IMR-90 (cell line): ENCODE measurements at regions not wholly inside any gene's neighbourhood (a gene's known extent, or its start where the extent isn't known, plus 50 kb on each side); places are given as distances from the start of the nearest gene placed in this dataset.

ENCODE experiments used
- ATAC-seq: fragments of 200-7000 bp; cut with Tn5 transposase; 2 replicates; pipeline ENCODE4 v1.9.1; 2020; ENCODE audit warnings: low read depth, mild to moderate bottlenecking, moderate library complexity
- BruUV-seq: library from RNA; stranded (reverse); fragments of 400-500 nt; replicated peaks from 2 replicates; lab custom pipeline; 2021; lab: Mats Ljungman, UMichigan
- CTCF ChIA-PET: fragments of 300-600 bp; formaldehyde crosslinking; extraction: SDS; loops from one replicate; lab custom pipeline; 2021; ENCODE audit warnings: antibody characterized with exemption; lab: Yijun Ruan, JAX
- POLR2A ChIA-PET: fragments of 300-600 bp; sonication (Branson Sonifier 250); formaldehyde crosslinking; loops from one replicate; lab custom pipeline; 2022; ENCODE audit warnings: antibody characterized with exemption; ENCODE audit not compliant: unreplicated experiment; lab: Charles Lee
- DNase-seq: peaks from one replicate; pipeline ENCODE4 v3.0.0; 2013
- H2AFZ ChIP-seq: replicated peaks from 2 replicates; pipeline ENCODE3; 2013; ENCODE audit warnings: low read length, mild to moderate bottlenecking; ENCODE audit not compliant: poor library complexity
- H2AK5ac ChIP-seq: 2 replicates; pipeline ENCODE4 v1.6.1; 2013; ENCODE audit warnings: low read depth, low read length, inconsistent platforms
- H2AK9ac ChIP-seq: replicated peaks from 2 replicates; pipeline ENCODE3; 2013; ENCODE audit warnings: mild to moderate bottlenecking, low read depth, low read length, moderate library complexity; ENCODE audit not compliant: poor library complexity
- H2BK120ac ChIP-seq: 2 replicates; pipeline ENCODE4 v1.6.1; 2013; ENCODE audit warnings: low read depth, low read length, inconsistent platforms
- H2BK15ac ChIP-seq: 3 replicates; pipeline ENCODE4 v1.6.1; 2013; ENCODE audit warnings: low read depth, low read length, inconsistent platforms
- H2BK20ac ChIP-seq: 2 replicates; pipeline ENCODE4 v1.6.1; 2013; ENCODE audit warnings: low read depth, mild to moderate bottlenecking, inconsistent platforms, low read length, moderate library complexity
- H2BK5ac ChIP-seq: 2 replicates; pipeline ENCODE4 v1.6.1; 2013; ENCODE audit warnings: mild to moderate bottlenecking, low read depth, low read length, inconsistent platforms; ENCODE audit not compliant: poor library complexity, severe bottlenecking
- H3K14ac ChIP-seq: replicated peaks from 2 replicates; pipeline ENCODE4 v1.6.1; 2013; ENCODE audit warnings: low read depth, low read length, inconsistent platforms
- H3K18ac ChIP-seq: 2 replicates; pipeline ENCODE4 v1.6.1; 2013; ENCODE audit warnings: low read depth, low read length, control low read depth
- H3K23ac ChIP-seq: 2 replicates; pipeline ENCODE4 v1.6.1; 2013; ENCODE audit warnings: low read depth, low read length, inconsistent platforms
- H3K27ac ChIP-seq: 2 replicates; pipeline ENCODE4 v1.5.1; 2013; ENCODE audit warnings: mild to moderate bottlenecking, control low read depth, low read length; ENCODE audit not compliant: insufficient read depth
- H3K27me3 ChIP-seq: 2 replicates; pipeline ENCODE4 v1.6.1; 2013; ENCODE audit warnings: low read length; ENCODE audit not compliant: control insufficient read depth, insufficient read depth
- H3K36me3 ChIP-seq: 2 replicates; pipeline ENCODE4 v1.6.1; 2013; ENCODE audit warnings: low read length, mixed read lengths; ENCODE audit not compliant: control insufficient read depth, insufficient read depth
- H3K4ac ChIP-seq: 2 replicates; pipeline ENCODE4 v1.6.1; 2013; ENCODE audit warnings: low read depth, low read length, inconsistent platforms
- H3K4me1 ChIP-seq: 2 replicates; pipeline ENCODE4 v1.6.1; 2013; ENCODE audit warnings: low read length, mixed read lengths; ENCODE audit not compliant: control insufficient read depth, insufficient read depth
- H3K4me2 ChIP-seq: 2 replicates; pipeline ENCODE4 v1.6.1; 2013; ENCODE audit warnings: low read depth, mild to moderate bottlenecking, control low read depth, low read length, moderate library complexity
- H3K4me3 ChIP-seq: 2 replicates; pipeline ENCODE4 v1.5.1; 2013; ENCODE audit warnings: low read depth, mild to moderate bottlenecking, control low read depth, low read length, moderate library complexity; ENCODE audit not compliant: insufficient read depth
- H3K56ac ChIP-seq: 2 replicates; pipeline ENCODE4 v1.6.1; 2013; ENCODE audit warnings: low read length, inconsistent platforms; ENCODE audit not compliant: insufficient read depth; ENCODE audit errors: extremely low read depth
- H3K79me1 ChIP-seq, 2 experiments: 2 replicates each; pipeline ENCODE4 v1.6.1; 2013; ENCODE audit warnings: low read length in 2 of 2, inconsistent platforms in 1 of 2, low read depth in 1 of 2
- H3K9ac ChIP-seq: 2 replicates; pipeline ENCODE4 v1.6.1; 2013; ENCODE audit warnings: low read depth, low read length, control low read depth
- H3K9me1 ChIP-seq: 2 replicates; pipeline ENCODE4 v1.6.1; 2013; ENCODE audit warnings: low read length, inconsistent platforms; ENCODE audit not compliant: insufficient read depth
- H3K9me3 ChIP-seq: 2 replicates; pipeline ENCODE4 v1.6.1; 2013; ENCODE audit warnings: low read length; ENCODE audit not compliant: control insufficient read depth, insufficient read depth
- H4K20me1 ChIP-seq: 2 replicates; pipeline ENCODE4 v1.6.1; 2013; ENCODE audit warnings: low read length, inconsistent platforms; ENCODE audit not compliant: insufficient read depth
- H4K5ac ChIP-seq: 2 replicates; pipeline ENCODE4 v1.6.1; 2013; ENCODE audit warnings: mild to moderate bottlenecking, low read depth, low read length, control low read depth
- H4K8ac ChIP-seq, 2 experiments: 2 replicates each; pipeline ENCODE4 v1.6.1; 2013; ENCODE audit warnings: low read depth in 2 of 2, low read length in 2 of 2, control low read depth in 1 of 2, inconsistent platforms in 1 of 2
- H4K91ac ChIP-seq: 2 replicates; pipeline ENCODE4 v1.6.1; 2013; ENCODE audit warnings: low read depth, low read length, inconsistent platforms; ENCODE audit not compliant: insufficient read depth
- BHLHE40 ChIP-seq: fragments of 150-350 bp; IDR thresholded peaks from 2 replicates; pipeline ENCODE4 v1.6.1; 2016; ENCODE audit warnings: mild to moderate bottlenecking, low read depth, low read length
- CEBPB ChIP-seq: IDR thresholded peaks from 2 replicates; pipeline ENCODE4 v1.6.1; 2012; ENCODE audit warnings: low read depth, low read length, improper control_type of control experiment
- CHD1 ChIP-seq: IDR thresholded peaks from 2 replicates; pipeline ENCODE4 v1.6.1; 2012; ENCODE audit warnings: low read depth, low read length, improper control_type of control experiment
- MAFK ChIP-seq: IDR thresholded peaks from 2 replicates; pipeline ENCODE4 v1.6.1; 2012; ENCODE audit warnings: low read depth, low read length, improper control_type of control experiment
- MAZ ChIP-seq: IDR thresholded peaks from 2 replicates; pipeline ENCODE4 v1.6.1; 2012; ENCODE audit warnings: low read depth, mild to moderate bottlenecking, low read length, improper control_type of control experiment, moderate library complexity, borderline replicate concordance
- MXI1 ChIP-seq: IDR thresholded peaks from 2 replicates; pipeline ENCODE4 v1.6.1; 2012; ENCODE audit warnings: low read depth, mild to moderate bottlenecking, low read length, moderate library complexity, borderline replicate concordance
- NFE2L2 ChIP-seq: fragments of 150-350 bp; IDR thresholded peaks from 2 replicates; pipeline ENCODE4 v1.6.1; 2016; ENCODE audit warnings: low read depth, mild to moderate bottlenecking, low read length
- POLR2A ChIP-seq: IDR thresholded peaks from 2 replicates; pipeline ENCODE4 v1.6.1; 2012; ENCODE audit warnings: mild to moderate bottlenecking, low read depth, low read length
- RAD21 ChIP-seq: IDR thresholded peaks from 2 replicates; pipeline ENCODE4 v1.6.1; 2012; ENCODE audit warnings: low read length, improper control_type of control experiment
- RCOR1 ChIP-seq: IDR thresholded peaks from 2 replicates; pipeline ENCODE4 v1.6.1; 2012; ENCODE audit warnings: mild to moderate bottlenecking, low read length, improper control_type of control experiment; ENCODE audit not compliant: insufficient replicate concordance
- RFX5 ChIP-seq: IDR thresholded peaks from 2 replicates; pipeline ENCODE4 v1.8.0; 2012; ENCODE audit warnings: low read depth, mild to moderate bottlenecking, low read length, moderate library complexity
- SMC3 ChIP-seq: fragments of 150-350 bp; IDR thresholded peaks from 2 replicates; pipeline ENCODE4 v1.6.1; 2016; ENCODE audit warnings: low read depth, mild to moderate bottlenecking, antibody characterized with exemption, low read length, moderate library complexity
- WGBS, 2 experiments: methylation state at CpG; one replicate each; pipeline versions ENCODE4 v1.1.5 to v1.1.7; 2013; ENCODE audit warnings: missing lambda C conversion rate in 2 of 2; ENCODE audit not compliant: insufficient read length in 1 of 2; ENCODE audit errors: extremely low coverage in 2 of 2; 5-methylcytosine and 5-hydroxymethylcytosine counted together
- dilution Hi-C: fragments of 300-500 bp; cut with HindIII; formaldehyde crosslinking; loops from one replicate; pipeline ENCODE4 v1.14.3; 2018; ENCODE audit warnings: low sequenced_read_pairs; ENCODE audit not compliant: unreplicated experiment
- in situ Hi-C: fragments of 300-500 bp; cut with MboI; formaldehyde crosslinking; loops from 3 replicates; pipeline ENCODE4 v1.14.3; 2019; ENCODE audit warnings: low sequenced_read_pairs, inconsistent platforms, mixed read lengths
- intact Hi-C: fragments of 100-400 bp; cut with micrococcal nuclease; formaldehyde crosslinking; loops from 2 replicates; pipeline ENCODE4 v1.10.0; 2022
- TF ChIP-seq, protein P1 (sequence below): fragments of 150-350 bp; IDR thresholded peaks from 2 replicates; pipeline ENCODE4 v1.6.1; 2016; ENCODE audit warnings: low read depth, mild to moderate bottlenecking, low read length, moderate library complexity, borderline replicate concordance
- TF ChIP-seq, protein P2 (sequence below): fragments of 150-350 bp; IDR thresholded peaks from 2 replicates; pipeline ENCODE4 v1.6.1; 2017; ENCODE audit warnings: mild to moderate bottlenecking, antibody characterized with exemption, low read length, low read depth

DNA sequence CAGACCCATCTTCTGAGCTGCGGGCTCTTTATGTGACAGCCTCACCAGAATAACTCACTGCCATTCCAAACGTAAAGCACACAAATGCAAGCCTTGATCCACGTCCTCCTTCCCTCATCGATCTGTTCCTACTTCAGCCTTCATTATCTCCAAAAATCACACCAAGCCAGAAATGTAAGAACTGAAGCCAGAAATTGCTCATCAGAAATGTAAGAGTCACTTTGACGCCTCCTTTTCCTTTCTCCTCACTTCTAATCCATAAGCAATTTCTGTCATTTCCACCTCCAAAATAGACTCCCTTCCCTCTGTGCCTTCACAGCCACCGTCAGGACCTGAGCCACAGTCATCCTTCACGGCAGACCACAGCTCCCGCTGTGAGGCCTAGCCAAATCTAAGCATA, 387.3 kb upstream of the B3GAT1 start:
- POLR2A ChIA-PET = no interaction called here
- H3K9me1 ChIP-seq = no peaks in the 10 kb centered on the region
- no peak overlapping the region for H3K9ac ChIP-seq
- no peaks in the 10 kb centered on the region for H3K36me3 ChIP-seq
- H4K91ac ChIP-seq = no peak overlapping the region
- CTCF ChIA-PET = no interaction called here
- no peak overlapping the region for H2BK15ac ChIP-seq
- H2BK5ac ChIP-seq = no peak overlapping the region
- ATAC-seq = no peak
- H4K8ac ChIP-seq = no peak overlapping the region
- H3K4me1 ChIP-seq = no peaks in the 10 kb centered on the region
- TF ChIP-seq MAFK = no peak
- TF ChIP-seq SMC3 = no peak
- TF ChIP-seq CHD1 = no peak
- TF ChIP-seq, protein P1, sequence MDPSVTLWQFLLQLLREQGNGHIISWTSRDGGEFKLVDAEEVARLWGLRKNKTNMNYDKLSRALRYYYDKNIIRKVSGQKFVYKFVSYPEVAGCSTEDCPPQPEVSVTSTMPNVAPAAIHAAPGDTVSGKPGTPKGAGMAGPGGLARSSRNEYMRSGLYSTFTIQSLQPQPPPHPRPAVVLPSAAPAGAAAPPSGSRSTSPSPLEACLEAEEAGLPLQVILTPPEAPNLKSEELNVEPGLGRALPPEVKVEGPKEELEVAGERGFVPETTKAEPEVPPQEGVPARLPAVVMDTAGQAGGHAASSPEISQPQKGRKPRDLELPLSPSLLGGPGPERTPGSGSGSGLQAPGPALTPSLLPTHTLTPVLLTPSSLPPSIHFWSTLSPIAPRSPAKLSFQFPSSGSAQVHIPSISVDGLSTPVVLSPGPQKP = no peak
- no peak for TF ChIP-seq NFE2L2
- no peak for TF ChIP-seq MAZ
- TF ChIP-seq CEBPB = no peak
- no peak for TF ChIP-seq RAD21
- no peak for TF ChIP-seq RFX5
- TF ChIP-seq, protein P2, sequence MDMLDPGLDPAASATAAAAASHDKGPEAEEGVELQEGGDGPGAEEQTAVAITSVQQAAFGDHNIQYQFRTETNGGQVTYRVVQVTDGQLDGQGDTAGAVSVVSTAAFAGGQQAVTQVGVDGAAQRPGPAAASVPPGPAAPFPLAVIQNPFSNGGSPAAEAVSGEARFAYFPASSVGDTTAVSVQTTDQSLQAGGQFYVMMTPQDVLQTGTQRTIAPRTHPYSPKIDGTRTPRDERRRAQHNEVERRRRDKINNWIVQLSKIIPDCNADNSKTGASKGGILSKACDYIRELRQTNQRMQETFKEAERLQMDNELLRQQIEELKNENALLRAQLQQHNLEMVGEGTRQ = no peak
- TF ChIP-seq BHLHE40 = no peak
- no peak for TF ChIP-seq POLR2A
- no peak for TF ChIP-seq RCOR1
- TF ChIP-seq MXI1 = no peak
- no peak overlapping the region for H3K27ac ChIP-seq
- H2BK20ac ChIP-seq = no peak overlapping the region
- H3K18ac ChIP-seq = no peak overlapping the region
- DNase-seq = no peak
- BruUV-seq = no TSS peak
- no peak overlapping the region for H4K5ac ChIP-seq
- no peak overlapping the region for H3K4me2 ChIP-seq
- no peak overlapping the region for H2AK5ac ChIP-seq
- H3K4me3 ChIP-seq = no peak overlapping the region
- H3K27me3 ChIP-seq = no peaks in the 10 kb centered on the region
- intact Hi-C loops = no loop called here
- no peak overlapping the region for H3K23ac ChIP-seq
- H3K79me1 ChIP-seq = no peaks in the 10 kb centered on the region
- H3K4ac ChIP-seq = no peak overlapping the region
- WGBS, 2 experiments = 45% methylated on average over 3 of the region's 8 CpGs; no CpG with 5 or more reads in 1 of the 2 experiments
- no peak overlapping the region for H3K56ac ChIP-seq
- no peak overlapping the region for H2BK120ac ChIP-seq
- H2AFZ ChIP-seq = no peak overlapping the region
- no peaks in the 10 kb centered on the region for H4K20me1 ChIP-seq
- H2AK9ac ChIP-seq = no peak overlapping the region
- dilution Hi-C loops = no loop called here
- in situ Hi-C loops = no loop called here
- H3K14ac ChIP-seq = no peak overlapping the region
- H3K9me3 ChIP-seq = peaks cover 26% of the 10 kb centered on the region
